ENCODE measurements at regions not wholly inside any gene's neighbourhood (a gene's known extent, or its start where the extent isn't known, plus 50 kb on each side); places are given as distances from the start of the nearest gene placed in this dataset.

DNA sequence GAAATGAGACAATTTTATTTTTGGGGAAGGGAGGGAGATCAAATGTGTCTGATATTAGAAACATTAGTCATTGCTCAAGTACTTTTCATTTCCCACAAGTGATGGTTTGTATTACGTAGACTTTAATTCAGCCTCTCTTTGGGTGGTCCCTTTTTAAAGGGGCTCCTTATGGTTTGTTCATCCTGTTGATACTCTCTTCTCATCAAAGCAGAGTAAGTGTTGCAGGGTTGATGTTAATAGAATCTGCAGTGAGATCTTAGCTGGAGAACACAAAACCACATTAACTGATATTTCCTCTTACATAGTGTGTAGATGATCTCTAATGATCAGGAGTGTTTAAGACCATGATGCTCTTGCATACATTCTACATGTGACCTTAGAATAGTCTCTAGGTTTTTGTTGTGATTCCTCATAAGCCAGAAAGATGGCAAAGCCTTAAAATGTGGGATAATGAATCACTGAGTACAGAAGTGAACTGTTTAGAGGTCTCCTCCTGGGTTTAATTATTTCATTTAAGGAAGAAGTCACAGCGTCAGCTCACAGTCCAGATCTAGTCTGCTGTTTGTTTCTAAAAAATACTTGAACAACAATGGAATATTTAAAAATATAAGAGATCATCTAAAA lies 87.4 kb upstream of the PTPRR start:
- H3K4me1 Mint-ChIP-seq: peaks cover 4% of the 10 kb centered on the region
- H3K4me3 Mint-ChIP-seq: no peak overlapping the region
- DNase-seq (ENCODE audit: low spot score in 2 of 2, unreplicated experiment in 2 of 2): no peak
- TF ChIP-seq CTCF (IDR thresholded peaks at IDR 0.05; ENCODE audit: unreplicated experiment): no peak
- H3K36me3 Mint-ChIP-seq: no peaks in the 10 kb centered on the region
- no peaks in the 10 kb centered on the region for H3K27me3 Mint-ChIP-seq (ENCODE audit: low read depth)
- no peak overlapping the region for H3K27ac Mint-ChIP-seq
- H3K9me3 Mint-ChIP-seq: no peaks in the 10 kb centered on the region

DNA sequence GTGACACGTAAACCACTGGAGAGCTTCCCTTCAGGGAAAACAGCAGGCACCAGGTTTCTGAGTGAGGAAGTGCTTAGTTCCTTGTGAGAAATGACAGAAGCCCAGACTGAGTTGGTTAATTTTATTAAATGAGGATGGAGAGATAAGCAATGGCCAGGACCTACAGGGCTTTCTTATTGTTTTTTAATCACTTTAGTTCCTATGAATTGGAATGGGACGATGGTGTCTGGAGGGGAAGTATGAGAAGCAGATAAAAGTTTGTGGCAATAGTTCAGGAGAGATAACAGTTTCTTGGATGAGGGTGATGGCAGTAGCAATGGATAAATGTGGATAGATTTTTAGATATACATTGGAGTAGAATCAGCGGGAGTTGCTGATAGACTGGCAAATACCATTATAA lies 86.5 kb upstream of the PTPRR start:
- no peaks in the 10 kb centered on the region for H3K27me3 Mint-ChIP-seq (ENCODE audit: low read depth)
- peaks cover 4% of the 10 kb centered on the region for H3K4me1 Mint-ChIP-seq
- no peak overlapping the region for H3K4me3 Mint-ChIP-seq
- DNase-seq (ENCODE audit: low spot score in 2 of 2, unreplicated experiment in 2 of 2): no peak
- TF ChIP-seq CTCF (IDR thresholded peaks at IDR 0.05; ENCODE audit: unreplicated experiment): no peak
- no peaks in the 10 kb centered on the region for H3K9me3 Mint-ChIP-seq
- H3K36me3 Mint-ChIP-seq: no peaks in the 10 kb centered on the region
- H3K27ac Mint-ChIP-seq: no peak overlapping the region

DNA sequence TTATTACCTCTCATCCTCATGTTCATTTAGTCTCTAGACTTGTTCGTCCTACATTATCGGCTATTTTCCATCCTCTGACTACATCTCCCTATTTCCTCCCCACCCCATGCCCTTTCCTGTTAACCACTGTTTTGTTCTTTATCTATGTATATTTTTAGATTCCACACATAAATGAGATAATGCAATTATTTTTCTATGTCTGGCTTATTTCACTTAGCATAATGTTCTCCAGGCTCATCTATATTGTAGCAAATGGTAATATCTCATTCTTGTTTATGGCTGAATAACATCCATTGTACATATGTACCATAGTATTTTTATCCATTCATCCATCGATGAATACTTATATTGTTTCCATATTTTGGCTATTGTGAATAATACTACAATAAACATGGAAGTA lies 84.6 kb upstream of the PTPRR start:
- no peaks in the 10 kb centered on the region for H3K36me3 Mint-ChIP-seq
- no peaks in the 10 kb centered on the region for H3K27me3 Mint-ChIP-seq (ENCODE audit: low read depth)
- peaks cover 4% of the 10 kb centered on the region for H3K4me1 Mint-ChIP-seq
- TF ChIP-seq CTCF (IDR thresholded peaks at IDR 0.05; ENCODE audit: unreplicated experiment): no peak
- no peak for DNase-seq (ENCODE audit: low spot score in 2 of 2, unreplicated experiment in 2 of 2)
- no peak overlapping the region for H3K4me3 Mint-ChIP-seq
- H3K9me3 Mint-ChIP-seq: no peaks in the 10 kb centered on the region
- H3K27ac Mint-ChIP-seq: no peak overlapping the region

DNA sequence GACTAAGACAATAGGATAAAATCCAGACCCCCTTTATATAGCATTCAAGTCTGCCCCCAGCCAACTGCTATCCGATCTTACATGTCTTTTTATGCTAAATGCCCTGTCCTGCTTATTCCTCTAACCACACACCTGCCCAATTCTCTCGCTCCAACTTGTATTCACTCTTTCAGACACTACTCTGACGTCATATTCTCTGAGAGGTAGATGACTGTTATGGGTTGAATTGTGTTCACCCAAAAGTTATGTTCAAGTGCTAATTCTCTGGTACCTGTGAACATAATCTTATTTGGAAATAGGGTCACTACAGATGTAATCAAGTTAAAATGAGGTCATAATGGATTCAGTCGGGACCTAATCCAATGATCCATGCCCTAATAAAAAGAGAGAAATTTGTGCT lies 84.0 kb upstream of the PTPRR start:
- H3K4me1 Mint-ChIP-seq: peaks cover 3% of the 10 kb centered on the region
- no peak overlapping the region for H3K27ac Mint-ChIP-seq
- H3K4me3 Mint-ChIP-seq: no peak overlapping the region
- no peaks in the 10 kb centered on the region for H3K27me3 Mint-ChIP-seq (ENCODE audit: low read depth)
- H3K36me3 Mint-ChIP-seq: no peaks in the 10 kb centered on the region
- DNase-seq (ENCODE audit: low spot score in 2 of 2, unreplicated experiment in 2 of 2): no peak
- no peak for TF ChIP-seq CTCF (IDR thresholded peaks at IDR 0.05; ENCODE audit: unreplicated experiment)
- no peaks in the 10 kb centered on the region for H3K9me3 Mint-ChIP-seq

GRCh38 chr12:71000748-71001147 lies 80.2 kb upstream of the PTPRR start:
- no peak for TF ChIP-seq CTCF (IDR thresholded peaks at IDR 0.05; ENCODE audit: unreplicated experiment)
- Mint-ChIP-seq H3K27me3 (ENCODE audit: low read depth) (no peaks in the 10 kb centered on the region), H3K4me1 (no peaks in the 10 kb centered on the region), H3K27ac (no peak overlapping the region), H3K9me3 (no peaks in the 10 kb centered on the region), H3K36me3 (no peaks in the 10 kb centered on the region), H3K4me3 (no peak overlapping the region)
- DNase-seq (ENCODE audit: low spot score in 2 of 2, unreplicated experiment in 2 of 2): no peak

DNA sequence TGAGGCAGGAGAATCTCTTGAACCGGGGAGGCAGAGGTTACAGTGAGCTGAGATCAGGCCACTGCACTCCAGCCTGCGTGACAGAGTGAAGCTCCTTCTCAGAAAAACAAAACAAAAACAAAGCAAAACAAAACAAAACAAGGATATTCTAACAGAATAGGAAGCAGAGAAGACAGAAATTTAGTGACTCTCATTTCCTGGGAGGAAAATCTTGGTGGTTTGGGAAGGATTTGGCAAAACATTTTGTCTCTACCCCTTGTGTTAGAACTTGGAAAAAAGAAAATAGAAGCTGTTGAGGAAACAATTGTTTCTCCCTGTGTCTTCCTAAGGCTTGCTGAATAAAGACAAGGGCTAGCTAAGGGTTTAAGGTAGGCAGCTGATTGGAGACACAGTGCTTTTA lies 79.7 kb upstream of the PTPRR start:
- no peak overlapping the region for H3K27ac Mint-ChIP-seq
- TF ChIP-seq CTCF (IDR thresholded peaks at IDR 0.05; ENCODE audit: unreplicated experiment): no peak
- H3K4me3 Mint-ChIP-seq: no peak overlapping the region
- H3K9me3 Mint-ChIP-seq: no peaks in the 10 kb centered on the region
- DNase-seq (ENCODE audit: low spot score in 2 of 2, unreplicated experiment in 2 of 2): no peak
- no peaks in the 10 kb centered on the region for H3K4me1 Mint-ChIP-seq
- no peaks in the 10 kb centered on the region for H3K36me3 Mint-ChIP-seq
- H3K27me3 Mint-ChIP-seq (ENCODE audit: low read depth): no peaks in the 10 kb centered on the region

All from mesothelial cell of epicardium (in vitro differentiated cells).